Choroid plexus epithelial cell (primary cell): ENCODE measurements at regions not wholly inside any gene's neighbourhood (a gene's known extent, or its start where the extent isn't known, plus 50 kb on each side); places are given as distances from the start of the nearest gene placed in this dataset.
"Not testable (repeated sequence)": the region's sequence is repeated elsewhere in the genome, so short reads cannot be mapped to it uniquely, and the experiment has no call there.

Experiments used
- DNase-seq: peaks from one replicate; pipeline ENCODE4 v3.0.0-alpha.2; 2010; ENCODE audit warnings: low read depth
- H3K4me3 ChIP-seq: 2 replicates; pipeline ENCODE4 v1.5.1; 2011; ENCODE audit warnings: low read depth, mild to moderate bottlenecking, control low read depth, low read length, moderate library complexity
- CTCF ChIP-seq: conservative IDR thresholded peaks from 2 replicates; pipeline ENCODE4 v1.5.1; 2011; ENCODE audit warnings: low read depth, mild to moderate bottlenecking, control low read depth, inconsistent platforms, low read length, moderate library complexity

GRCh38 chr3:56951366-56951765 lies 109.1 kb upstream of the SPATA12 start:
- H3K4me3 ChIP-seq: no peak overlapping the region
- TF ChIP-seq CTCF: no peak
- no peak for DNase-seq

- not testable (repeated sequence) for H3K4me3 ChIP-seq, DNase-seq
Measured at GRCh38 chr3:56945378-56945777, 115.1 kb upstream of the SPATA12 start.

GRCh38 chr3:56942523-56942922 lies 117.9 kb upstream of the SPATA12 start:
- TF ChIP-seq CTCF: no peak
- H3K4me3 ChIP-seq: no peak overlapping the region
- no peak for DNase-seq

- no peak for DNase-seq
- TF ChIP-seq CTCF: no peak
- H3K4me3 ChIP-seq: no peak overlapping the region
Measured at GRCh38 chr3:56940976-56941375, 119.5 kb upstream of the SPATA12 start.

- TF ChIP-seq CTCF: no peak
- DNase-seq: no peak
- no peak overlapping the region for H3K4me3 ChIP-seq
Measured at GRCh38 chr3:56940321-56940720, 120.1 kb upstream of the SPATA12 start.

GRCh38 chr3:56939834-56940233 lies 120.6 kb upstream of the SPATA12 start:
- no peak overlapping the region for H3K4me3 ChIP-seq
- no peak for DNase-seq
- TF ChIP-seq CTCF: no peak

- no peak for DNase-seq
- H3K4me3 ChIP-seq: no peak overlapping the region
- no peak for TF ChIP-seq CTCF
Measured at GRCh38 chr3:56938530-56938929, 121.9 kb upstream of the SPATA12 start.

- no peak for TF ChIP-seq CTCF
- no peak overlapping the region for H3K4me3 ChIP-seq
- DNase-seq: no peak
Measured at GRCh38 chr3:56937580-56937979, 122.9 kb upstream of the SPATA12 start.
